GM19452 (cell line): ENCODE measurements at regions not wholly inside any gene's neighbourhood (a gene's known extent, or its start where the extent isn't known, plus 50 kb on each side); places are given as distances from the start of the nearest gene placed in this dataset.
"Not testable (repeated sequence)": the region's sequence is repeated elsewhere in the genome, so short reads cannot be mapped to it uniquely, and the experiment has no call there.

ENCODE experiments used
- ATAC-seq: cut with Tn5 transposase; IDR thresholded peaks from one replicate; pipeline ENCODE4 v1.9.1; 2021; ENCODE audit not compliant: unreplicated experiment

GRCh38 chr6:106728296-106728870 is 99.0 kb downstream of the QRSL1 start:
- no peak for ATAC-seq

- no peak for ATAC-seq
Measured at GRCh38 chr6:106727480-106728149, 98.2 kb downstream of the QRSL1 start.

- no peak for ATAC-seq
Measured at GRCh38 chr6:106724848-106725247, 95.5 kb downstream of the QRSL1 start.

- ATAC-seq: no peak
Measured at GRCh38 chr6:106724337-106724736, 95.0 kb downstream of the QRSL1 start.

GRCh38 chr6:106723419-106723818 is 94.0 kb downstream of the QRSL1 start:
- not testable (repeated sequence) for ATAC-seq

GRCh38 chr6:106721189-106721588 is 91.8 kb downstream of the QRSL1 start:
- ATAC-seq: not testable (repeated sequence)
